ENCODE measurements at regions not wholly inside any gene's neighbourhood (a gene's known extent, or its start where the extent isn't known, plus 50 kb on each side); places are given as distances from the start of the nearest gene placed in this dataset.
"Not testable (repeated sequence)": the region's sequence is repeated elsewhere in the genome, so short reads cannot be mapped to it uniquely, and the experiment has no call there.

- Histone ChIP-seq H3K27ac (ENCODE audit: low read depth, low read length) (no peak overlapping the region), H3K27me3 (ENCODE audit: control insufficient read depth, insufficient read depth, low read length) (no peaks in the 10 kb centered on the region), H3K9me3 (ENCODE audit: control insufficient read depth, insufficient read depth, low read length) (no peaks in the 10 kb centered on the region), H3K4me3 (ENCODE audit: low read depth, low read length) (no peak overlapping the region)
- POLR2A ChIA-PET: no interaction called here
- DNase-seq (ENCODE audit: low read depth, low spot score): peak; percentile 16
- CTCF ChIA-PET: interaction anchor here (0.5 kb wide), 1 partner anchor 823 kb away, joined by 4 read pairs; no protein-coding TSS in a partner anchor
- TF ChIP-seq CTCF (IDR thresholded peaks at IDR 0.05; ENCODE audit: low read depth, low read length): no peak
These were observed 500.3 kb upstream of the PTCHD4 start for GRCh38 chr6:48611332-48611731.

GRCh38 chr6:48610846-48611245 lies 499.8 kb upstream of the PTCHD4 start:
- CTCF ChIA-PET: no interaction called here
- H3K27ac ChIP-seq (ENCODE audit: low read depth, low read length): no peak overlapping the region

GRCh38 chr6:48606618-48607017 lies 495.6 kb upstream of the PTCHD4 start:
- no peak overlapping the region for H3K4me3 ChIP-seq (ENCODE audit: low read depth, low read length)
- H3K9me3 ChIP-seq (ENCODE audit: control insufficient read depth, insufficient read depth, low read length): no peaks in the 10 kb centered on the region
- no peak for TF ChIP-seq CTCF (IDR thresholded peaks at IDR 0.05; ENCODE audit: low read depth, low read length)
- CTCF ChIA-PET: no interaction called here
- DNase-seq (ENCODE audit: low read depth, low spot score): no peak
- H3K27me3 ChIP-seq (ENCODE audit: control insufficient read depth, insufficient read depth, low read length): no peaks in the 10 kb centered on the region
- no peak overlapping the region for H3K27ac ChIP-seq (ENCODE audit: low read depth, low read length)
- POLR2A ChIA-PET: no interaction called here

More at GRCh38 chr6:48610846-48611245, 499.8 kb upstream of the PTCHD4 start:
- TF ChIP-seq CTCF (IDR thresholded peaks at IDR 0.05; ENCODE audit: low read depth, low read length): no peak
- POLR2A ChIA-PET: no interaction called here
- no peaks in the 10 kb centered on the region for H3K9me3 ChIP-seq (ENCODE audit: control insufficient read depth, insufficient read depth, low read length)
- no peak overlapping the region for H3K4me3 ChIP-seq (ENCODE audit: low read depth, low read length)
- no peak for DNase-seq (ENCODE audit: low read depth, low spot score)
- no peaks in the 10 kb centered on the region for H3K27me3 ChIP-seq (ENCODE audit: control insufficient read depth, insufficient read depth, low read length)

- CTCF ChIA-PET: no interaction called here
- Histone ChIP-seq H3K27ac (ENCODE audit: low read depth, low read length) (no peak overlapping the region), H3K9me3 (ENCODE audit: control insufficient read depth, insufficient read depth, low read length) (no peaks in the 10 kb centered on the region), H3K4me3 (ENCODE audit: low read depth, low read length) (no peak overlapping the region), H3K27me3 (ENCODE audit: control insufficient read depth, insufficient read depth, low read length) (no peaks in the 10 kb centered on the region)
- no peak for TF ChIP-seq CTCF (IDR thresholded peaks at IDR 0.05; ENCODE audit: low read depth, low read length)
- POLR2A ChIA-PET: no interaction called here
- no peak for DNase-seq (ENCODE audit: low read depth, low spot score)
These were observed 487.0 kb upstream of the PTCHD4 start for GRCh38 chr6:48597951-48598350.

- H3K27ac ChIP-seq (ENCODE audit: low read depth, low read length): no peak overlapping the region
- ChIA-PET POLR2A (no interaction called here), CTCF (no interaction called here)
- no peak overlapping the region for H3K4me3 ChIP-seq (ENCODE audit: low read depth, low read length)
- no peaks in the 10 kb centered on the region for H3K9me3 ChIP-seq (ENCODE audit: control insufficient read depth, insufficient read depth, low read length)
- H3K27me3 ChIP-seq (ENCODE audit: control insufficient read depth, insufficient read depth, low read length): no peaks in the 10 kb centered on the region
- TF ChIP-seq CTCF (IDR thresholded peaks at IDR 0.05; ENCODE audit: low read depth, low read length): no peak
- no peak for DNase-seq (ENCODE audit: low read depth, low spot score)
These were observed 485.8 kb upstream of the PTCHD4 start for GRCh38 chr6:48596830-48597229.

- H3K27ac ChIP-seq (ENCODE audit: low read depth, low read length); DNase-seq (ENCODE audit: low read depth, low spot score); H3K9me3 ChIP-seq (ENCODE audit: control insufficient read depth, insufficient read depth, low read length); H3K27me3 ChIP-seq (ENCODE audit: control insufficient read depth, insufficient read depth, low read length); POLR2A ChIA-PET; CTCF ChIA-PET; H3K4me3 ChIP-seq (ENCODE audit: low read depth, low read length): not testable (repeated sequence)
These were observed 480.2 kb upstream of the PTCHD4 start for GRCh38 chr6:48591158-48591557.
